ENCODE measurements at regions not wholly inside any gene's neighbourhood (a gene's known extent, or its start where the extent isn't known, plus 50 kb on each side); places are given as distances from the start of the nearest gene placed in this dataset.

GRCh38 chr13:26988059-26988769, 183.4 kb downstream of the USP12 start:
- TF ChIP-seq CTCF (IDR thresholded peaks at IDR 0.05; ENCODE audit: low read depth, low read length), result no peak
- TF ChIP-seq POLR2A (IDR thresholded peaks at IDR 0.05; ENCODE audit: extremely low read depth, insufficient read length), result no peak
- TF ChIP-seq MAX (IDR thresholded peaks at IDR 0.05; ENCODE audit: low read depth, low read length), result 0 out of 2 replicates have a peak, but pooled peaks have one; percentile 4
